IMR-90 (cell line): ENCODE measurements at regions not wholly inside any gene's neighbourhood (a gene's known extent, or its start where the extent isn't known, plus 50 kb on each side); places are given as distances from the start of the nearest gene placed in this dataset.

ENCODE experiments used
- ATAC-seq: fragments of 200-7000 bp; cut with Tn5 transposase; 2 replicates; pipeline ENCODE4 v1.9.1; 2020; ENCODE audit warnings: low read depth, mild to moderate bottlenecking, moderate library complexity
- BruUV-seq: library from RNA; stranded (reverse); fragments of 400-500 nt; replicated peaks from 2 replicates; lab custom pipeline; 2021; lab: Mats Ljungman, UMichigan
- CTCF ChIA-PET: fragments of 300-600 bp; formaldehyde crosslinking; extraction: SDS; loops from one replicate; lab custom pipeline; 2021; ENCODE audit warnings: antibody characterized with exemption; lab: Yijun Ruan, JAX
- POLR2A ChIA-PET: fragments of 300-600 bp; sonication (Branson Sonifier 250); formaldehyde crosslinking; loops from one replicate; lab custom pipeline; 2022; ENCODE audit warnings: antibody characterized with exemption; ENCODE audit not compliant: unreplicated experiment; lab: Charles Lee
- DNase-seq: peaks from one replicate; pipeline ENCODE4 v3.0.0; 2013
- H2AFZ ChIP-seq: replicated peaks from 2 replicates; pipeline ENCODE3; 2013; ENCODE audit warnings: low read length, mild to moderate bottlenecking; ENCODE audit not compliant: poor library complexity
- H2AK5ac ChIP-seq: 2 replicates; pipeline ENCODE4 v1.6.1; 2013; ENCODE audit warnings: low read depth, low read length, inconsistent platforms
- H2AK9ac ChIP-seq: replicated peaks from 2 replicates; pipeline ENCODE3; 2013; ENCODE audit warnings: mild to moderate bottlenecking, low read depth, low read length, moderate library complexity; ENCODE audit not compliant: poor library complexity
- H2BK120ac ChIP-seq: 2 replicates; pipeline ENCODE4 v1.6.1; 2013; ENCODE audit warnings: low read depth, low read length, inconsistent platforms
- H2BK15ac ChIP-seq: 3 replicates; pipeline ENCODE4 v1.6.1; 2013; ENCODE audit warnings: low read depth, low read length, inconsistent platforms
- H2BK20ac ChIP-seq: 2 replicates; pipeline ENCODE4 v1.6.1; 2013; ENCODE audit warnings: low read depth, mild to moderate bottlenecking, inconsistent platforms, low read length, moderate library complexity
- H2BK5ac ChIP-seq: 2 replicates; pipeline ENCODE4 v1.6.1; 2013; ENCODE audit warnings: mild to moderate bottlenecking, low read depth, low read length, inconsistent platforms; ENCODE audit not compliant: poor library complexity, severe bottlenecking
- H3K14ac ChIP-seq: replicated peaks from 2 replicates; pipeline ENCODE4 v1.6.1; 2013; ENCODE audit warnings: low read depth, low read length, inconsistent platforms
- H3K18ac ChIP-seq: 2 replicates; pipeline ENCODE4 v1.6.1; 2013; ENCODE audit warnings: low read depth, low read length, control low read depth
- H3K23ac ChIP-seq: 2 replicates; pipeline ENCODE4 v1.6.1; 2013; ENCODE audit warnings: low read depth, low read length, inconsistent platforms
- H3K27ac ChIP-seq: 2 replicates; pipeline ENCODE4 v1.5.1; 2013; ENCODE audit warnings: mild to moderate bottlenecking, control low read depth, low read length; ENCODE audit not compliant: insufficient read depth
- H3K27me3 ChIP-seq: 2 replicates; pipeline ENCODE4 v1.6.1; 2013; ENCODE audit warnings: low read length; ENCODE audit not compliant: control insufficient read depth, insufficient read depth
- H3K36me3 ChIP-seq: 2 replicates; pipeline ENCODE4 v1.6.1; 2013; ENCODE audit warnings: low read length, mixed read lengths; ENCODE audit not compliant: control insufficient read depth, insufficient read depth
- H3K4ac ChIP-seq: 2 replicates; pipeline ENCODE4 v1.6.1; 2013; ENCODE audit warnings: low read depth, low read length, inconsistent platforms
- H3K4me1 ChIP-seq: 2 replicates; pipeline ENCODE4 v1.6.1; 2013; ENCODE audit warnings: low read length, mixed read lengths; ENCODE audit not compliant: control insufficient read depth, insufficient read depth
- H3K4me2 ChIP-seq: 2 replicates; pipeline ENCODE4 v1.6.1; 2013; ENCODE audit warnings: low read depth, mild to moderate bottlenecking, control low read depth, low read length, moderate library complexity
- H3K4me3 ChIP-seq: 2 replicates; pipeline ENCODE4 v1.5.1; 2013; ENCODE audit warnings: low read depth, mild to moderate bottlenecking, control low read depth, low read length, moderate library complexity; ENCODE audit not compliant: insufficient read depth
- H3K56ac ChIP-seq: 2 replicates; pipeline ENCODE4 v1.6.1; 2013; ENCODE audit warnings: low read length, inconsistent platforms; ENCODE audit not compliant: insufficient read depth; ENCODE audit errors: extremely low read depth
- H3K79me1 ChIP-seq, 2 experiments: 2 replicates each; pipeline ENCODE4 v1.6.1; 2013; ENCODE audit warnings: low read length in 2 of 2, inconsistent platforms in 1 of 2, low read depth in 1 of 2
- H3K9ac ChIP-seq: 2 replicates; pipeline ENCODE4 v1.6.1; 2013; ENCODE audit warnings: low read depth, low read length, control low read depth
- H3K9me1 ChIP-seq: 2 replicates; pipeline ENCODE4 v1.6.1; 2013; ENCODE audit warnings: low read length, inconsistent platforms; ENCODE audit not compliant: insufficient read depth
- H3K9me3 ChIP-seq: 2 replicates; pipeline ENCODE4 v1.6.1; 2013; ENCODE audit warnings: low read length; ENCODE audit not compliant: control insufficient read depth, insufficient read depth
- H4K20me1 ChIP-seq: 2 replicates; pipeline ENCODE4 v1.6.1; 2013; ENCODE audit warnings: low read length, inconsistent platforms; ENCODE audit not compliant: insufficient read depth
- H4K5ac ChIP-seq: 2 replicates; pipeline ENCODE4 v1.6.1; 2013; ENCODE audit warnings: mild to moderate bottlenecking, low read depth, low read length, control low read depth
- H4K8ac ChIP-seq, 2 experiments: 2 replicates each; pipeline ENCODE4 v1.6.1; 2013; ENCODE audit warnings: low read depth in 2 of 2, low read length in 2 of 2, control low read depth in 1 of 2, inconsistent platforms in 1 of 2
- H4K91ac ChIP-seq: 2 replicates; pipeline ENCODE4 v1.6.1; 2013; ENCODE audit warnings: low read depth, low read length, inconsistent platforms; ENCODE audit not compliant: insufficient read depth
- BHLHE40 ChIP-seq: fragments of 150-350 bp; IDR thresholded peaks from 2 replicates; pipeline ENCODE4 v1.6.1; 2016; ENCODE audit warnings: mild to moderate bottlenecking, low read depth, low read length
- CEBPB ChIP-seq: IDR thresholded peaks from 2 replicates; pipeline ENCODE4 v1.6.1; 2012; ENCODE audit warnings: low read depth, low read length, improper control_type of control experiment
- CHD1 ChIP-seq: IDR thresholded peaks from 2 replicates; pipeline ENCODE4 v1.6.1; 2012; ENCODE audit warnings: low read depth, low read length, improper control_type of control experiment
- FOS ChIP-seq: fragments of 150-350 bp; IDR thresholded peaks from 2 replicates; pipeline ENCODE4 v1.6.1; 2016; ENCODE audit warnings: low read depth, low read length
- MXI1 ChIP-seq: IDR thresholded peaks from 2 replicates; pipeline ENCODE4 v1.6.1; 2012; ENCODE audit warnings: low read depth, mild to moderate bottlenecking, low read length, moderate library complexity, borderline replicate concordance
- RAD21 ChIP-seq: IDR thresholded peaks from 2 replicates; pipeline ENCODE4 v1.6.1; 2012; ENCODE audit warnings: low read length, improper control_type of control experiment
- RCOR1 ChIP-seq: IDR thresholded peaks from 2 replicates; pipeline ENCODE4 v1.6.1; 2012; ENCODE audit warnings: mild to moderate bottlenecking, low read length, improper control_type of control experiment; ENCODE audit not compliant: insufficient replicate concordance
- SMC3 ChIP-seq: fragments of 150-350 bp; IDR thresholded peaks from 2 replicates; pipeline ENCODE4 v1.6.1; 2016; ENCODE audit warnings: low read depth, mild to moderate bottlenecking, antibody characterized with exemption, low read length, moderate library complexity
- WGBS, 2 experiments: methylation state at CpG; one replicate each; pipeline versions ENCODE4 v1.1.5 to v1.1.7; 2013; ENCODE audit warnings: missing lambda C conversion rate in 2 of 2; ENCODE audit not compliant: insufficient read length in 1 of 2; ENCODE audit errors: extremely low coverage in 2 of 2; 5-methylcytosine and 5-hydroxymethylcytosine counted together
- dilution Hi-C: fragments of 300-500 bp; cut with HindIII; formaldehyde crosslinking; loops from one replicate; pipeline ENCODE4 v1.14.3; 2018; ENCODE audit warnings: low sequenced_read_pairs; ENCODE audit not compliant: unreplicated experiment
- in situ Hi-C: fragments of 300-500 bp; cut with MboI; formaldehyde crosslinking; loops from 3 replicates; pipeline ENCODE4 v1.14.3; 2019; ENCODE audit warnings: low sequenced_read_pairs, inconsistent platforms, mixed read lengths
- intact Hi-C: fragments of 100-400 bp; cut with micrococcal nuclease; formaldehyde crosslinking; loops from 2 replicates; pipeline ENCODE4 v1.10.0; 2022
- TF ChIP-seq, protein P1 (sequence below): fragments of 150-350 bp; IDR thresholded peaks from 2 replicates; pipeline ENCODE4 v1.6.1; 2017; ENCODE audit warnings: mild to moderate bottlenecking, antibody characterized with exemption, low read length, low read depth
- TF ChIP-seq, protein P2 (sequence below): conservative IDR thresholded peaks from 2 replicates; pipeline ENCODE4 v1.5.1; 2012; ENCODE audit warnings: mild to moderate bottlenecking, low read depth, low read length, improper control_type of control experiment

DNA sequence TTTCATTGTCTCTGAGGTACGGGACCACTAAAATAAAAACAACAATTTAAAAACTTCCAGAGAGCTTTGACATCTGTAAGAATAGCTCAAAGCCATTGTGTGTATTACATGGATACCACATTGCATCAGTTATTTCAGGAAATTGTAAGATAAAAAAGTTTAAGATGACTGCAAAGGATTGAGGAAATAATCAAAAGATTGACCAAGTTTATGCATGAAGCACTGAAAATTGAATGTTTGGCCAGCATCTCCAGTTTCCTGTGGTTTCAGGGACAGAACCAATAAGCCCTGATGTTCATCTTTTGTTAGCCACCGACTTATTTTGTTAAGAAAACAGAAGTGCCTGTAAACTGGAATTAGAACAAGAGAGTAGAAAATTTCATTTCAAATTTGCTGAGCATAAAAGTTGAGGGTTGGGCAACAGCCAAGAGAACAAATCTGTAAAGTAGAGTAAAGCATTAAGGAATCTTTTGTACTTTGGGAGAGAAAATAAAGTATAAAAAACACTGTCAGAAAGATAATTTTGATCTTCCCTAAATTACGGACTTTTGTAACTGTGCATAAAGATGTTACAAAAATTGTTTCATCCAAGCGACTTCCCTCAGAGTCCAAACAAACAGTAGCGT lies 211.5 kb upstream of the P2RY1 start:
- ChIA-PET CTCF (no interaction called here), POLR2A (no interaction called here)
- Histone ChIP-seq H2AK9ac (no peak overlapping the region), H3K27ac (no peak overlapping the region), H3K36me3 (no peaks in the 10 kb centered on the region), H3K4me1 (no peaks in the 10 kb centered on the region), H3K27me3 (peaks cover 1% of the 10 kb centered on the region; the same call in 1 of the 2 replicates), H4K8ac (no peak overlapping the region), H3K4me3 (no peak overlapping the region), H3K4me2 (no peak overlapping the region), H3K4ac (no peak overlapping the region), H3K9me3 (no peaks in the 10 kb centered on the region), H3K14ac (no peak overlapping the region), H3K9ac (no peak overlapping the region), H2BK15ac (no peak overlapping the region), H4K5ac (no peak overlapping the region), H2BK5ac (no peak overlapping the region), H3K23ac (no peak overlapping the region), H3K9me1 (no peaks in the 10 kb centered on the region), H3K18ac (no peak overlapping the region), H2BK20ac (no peak overlapping the region), H3K79me1 (no peaks in the 10 kb centered on the region), H3K56ac (no peak overlapping the region), H2AK5ac (no peak overlapping the region), H4K91ac (no peak overlapping the region), H2BK120ac (no peak overlapping the region), H4K20me1 (no peaks in the 10 kb centered on the region), H2AFZ (no peak overlapping the region)
- DNase-seq, result no peak
- ATAC-seq, result no peak
- dilution Hi-C loops, result no loop called here
- WGBS, 2 experiments, result 50% methylated on average over 1 of the region's 5 CpGs; no CpG with 5 or more reads in 1 of the 2 experiments
- in situ Hi-C loops, result no loop called here
- intact Hi-C loops, result no loop called here
- BruUV-seq, result no TSS peak
- no peak for TF ChIP-seq FOS
- TF ChIP-seq CEBPB, result no peak
- no peak for TF ChIP-seq CHD1
- TF ChIP-seq RCOR1, result no peak
- TF ChIP-seq SMC3, result no peak
- TF ChIP-seq, protein P1, sequence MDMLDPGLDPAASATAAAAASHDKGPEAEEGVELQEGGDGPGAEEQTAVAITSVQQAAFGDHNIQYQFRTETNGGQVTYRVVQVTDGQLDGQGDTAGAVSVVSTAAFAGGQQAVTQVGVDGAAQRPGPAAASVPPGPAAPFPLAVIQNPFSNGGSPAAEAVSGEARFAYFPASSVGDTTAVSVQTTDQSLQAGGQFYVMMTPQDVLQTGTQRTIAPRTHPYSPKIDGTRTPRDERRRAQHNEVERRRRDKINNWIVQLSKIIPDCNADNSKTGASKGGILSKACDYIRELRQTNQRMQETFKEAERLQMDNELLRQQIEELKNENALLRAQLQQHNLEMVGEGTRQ, result no peak
- no peak for TF ChIP-seq MXI1
- no peak for TF ChIP-seq RAD21
- no peak for TF ChIP-seq BHLHE40
- TF ChIP-seq, protein P2, sequence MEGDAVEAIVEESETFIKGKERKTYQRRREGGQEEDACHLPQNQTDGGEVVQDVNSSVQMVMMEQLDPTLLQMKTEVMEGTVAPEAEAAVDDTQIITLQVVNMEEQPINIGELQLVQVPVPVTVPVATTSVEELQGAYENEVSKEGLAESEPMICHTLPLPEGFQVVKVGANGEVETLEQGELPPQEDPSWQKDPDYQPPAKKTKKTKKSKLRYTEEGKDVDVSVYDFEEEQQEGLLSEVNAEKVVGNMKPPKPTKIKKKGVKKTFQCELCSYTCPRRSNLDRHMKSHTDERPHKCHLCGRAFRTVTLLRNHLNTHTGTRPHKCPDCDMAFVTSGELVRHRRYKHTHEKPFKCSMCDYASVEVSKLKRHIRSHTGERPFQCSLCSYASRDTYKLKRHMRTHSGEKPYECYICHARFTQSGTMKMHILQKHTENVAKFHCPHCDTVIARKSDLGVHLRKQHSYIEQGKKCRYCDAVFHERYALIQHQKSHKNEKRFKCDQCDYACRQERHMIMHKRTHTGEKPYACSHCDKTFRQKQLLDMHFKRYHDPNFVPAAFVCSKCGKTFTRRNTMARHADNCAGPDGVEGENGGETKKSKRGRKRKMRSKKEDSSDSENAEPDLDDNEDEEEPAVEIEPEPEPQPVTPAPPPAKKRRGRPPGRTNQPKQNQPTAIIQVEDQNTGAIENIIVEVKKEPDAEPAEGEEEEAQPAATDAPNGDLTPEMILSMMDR, result no peak
